CMK (cell line): ENCODE measurements at regions not wholly inside any gene's neighbourhood (a gene's known extent, or its start where the extent isn't known, plus 50 kb on each side); places are given as distances from the start of the nearest gene placed in this dataset.
A peak's percentile ranks its signal among the peaks of the same experiment; 100 is the strongest.

Experiments
- DNase-seq: peaks from one replicate; pipeline ENCODE4 v3.0.0-alpha.2; 2010; ENCODE audit warnings: low read depth

GRCh38 chr3:135867911-135868310 is 97.6 kb upstream of the PPP2R3A start:
- DNase-seq = no peak

DNA sequence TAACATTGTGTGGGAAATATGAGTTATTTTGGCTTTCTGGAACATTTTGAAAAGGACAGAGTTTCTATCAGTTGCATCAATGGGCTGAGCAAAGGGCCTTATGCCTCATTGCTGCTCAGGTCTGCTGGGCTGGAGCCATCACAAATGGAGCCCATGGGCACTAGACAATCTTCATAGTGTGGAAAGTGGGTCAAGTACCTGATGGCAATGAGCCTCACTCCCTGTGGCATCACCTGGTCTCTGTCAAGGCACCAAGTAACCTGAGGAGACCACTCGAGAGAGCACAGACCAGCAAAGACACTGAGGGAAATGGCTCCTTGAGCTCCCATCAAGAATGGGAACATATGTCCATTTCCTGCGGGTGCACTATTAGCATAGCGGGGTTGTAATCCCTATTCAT is 96.7 kb upstream of the PPP2R3A start:
- no peak for DNase-seq

DNA sequence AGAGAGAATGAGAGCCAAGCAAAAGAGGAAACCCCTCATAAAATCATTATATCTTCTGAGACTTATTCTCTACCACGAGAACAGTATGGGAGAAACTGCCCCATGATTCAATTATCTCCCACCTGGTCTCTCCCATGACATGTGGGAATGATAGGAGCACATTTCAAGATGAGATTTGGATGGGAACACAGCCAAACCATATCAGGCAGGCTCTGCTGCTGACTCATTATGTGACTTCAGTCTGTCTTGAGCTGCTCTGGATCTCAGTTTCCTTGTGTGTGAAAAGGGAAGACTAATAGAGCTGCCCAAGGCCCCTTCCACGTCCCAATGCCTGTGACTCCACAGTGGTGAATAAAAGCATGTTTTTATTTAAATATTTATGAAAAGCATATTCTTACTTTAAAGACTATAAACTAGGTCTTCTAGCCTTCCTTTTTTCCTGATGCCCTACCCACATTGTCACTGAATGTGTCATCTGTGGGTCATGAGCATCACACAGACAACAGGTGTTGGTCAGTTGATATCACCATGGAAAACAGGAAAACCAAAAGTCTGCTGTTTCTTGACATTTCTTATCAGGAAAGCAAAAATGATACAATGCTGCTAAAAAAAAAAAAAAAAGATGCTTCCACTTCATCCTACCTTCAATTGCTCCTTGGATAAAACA is 96.0 kb upstream of the PPP2R3A start:
- DNase-seq = no peak

DNA sequence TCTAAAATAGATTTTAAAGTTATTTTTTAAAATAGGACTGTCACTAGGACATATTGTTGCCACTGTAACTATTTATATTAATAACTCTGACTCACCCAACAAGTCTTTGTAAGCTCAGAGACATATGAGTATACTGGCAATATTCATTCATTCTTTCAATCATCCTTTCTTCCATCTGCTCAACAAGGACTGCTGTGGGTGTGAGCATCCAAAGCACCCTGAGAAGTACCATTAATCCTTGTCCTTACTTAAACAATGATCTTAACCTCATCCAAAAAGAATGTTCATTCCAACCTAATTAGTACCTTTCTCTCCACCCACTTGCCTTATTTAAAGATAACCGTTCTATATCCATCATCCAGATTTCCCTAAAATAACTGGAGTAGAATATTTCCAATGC is 94.2 kb upstream of the PPP2R3A start:
- DNase-seq = no peak

DNA sequence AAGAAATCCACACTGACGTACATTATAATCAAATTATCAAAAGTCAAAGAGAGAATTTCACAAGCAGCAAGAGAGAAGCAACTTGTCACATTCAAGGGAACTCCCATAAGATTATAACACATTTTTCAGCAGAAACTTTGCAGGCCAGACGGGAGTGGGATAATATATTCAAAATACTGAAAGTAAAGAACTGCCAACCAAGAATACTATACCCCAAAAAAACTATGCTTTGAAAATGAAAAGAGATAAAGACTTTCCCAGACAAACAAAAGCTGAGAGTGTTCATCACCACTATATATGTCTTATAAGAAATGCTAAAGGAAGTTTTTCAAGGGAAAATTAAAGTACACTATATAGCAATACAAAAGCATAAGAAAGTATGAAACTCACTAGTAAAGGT is 91.5 kb upstream of the PPP2R3A start:
- DNase-seq = no peak

DNA sequence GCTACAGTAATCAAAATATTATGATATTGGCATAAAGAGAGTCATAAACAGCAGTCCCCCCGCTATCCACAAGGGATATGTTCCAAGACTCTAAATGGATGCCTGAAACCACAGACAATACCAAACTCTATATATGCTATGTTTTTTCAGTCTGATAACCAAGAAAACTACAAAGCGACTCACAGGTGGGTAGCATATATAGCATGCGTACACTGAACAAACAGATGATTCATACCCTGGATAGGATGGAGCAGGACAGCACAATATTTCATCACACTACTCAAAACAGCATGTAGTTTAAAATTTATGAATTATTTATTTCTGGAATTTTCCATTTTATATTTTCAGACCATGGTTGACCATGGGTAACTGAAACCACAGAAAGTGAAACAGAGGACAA is 87.0 kb upstream of the PPP2R3A start:
- no peak for DNase-seq

DNA sequence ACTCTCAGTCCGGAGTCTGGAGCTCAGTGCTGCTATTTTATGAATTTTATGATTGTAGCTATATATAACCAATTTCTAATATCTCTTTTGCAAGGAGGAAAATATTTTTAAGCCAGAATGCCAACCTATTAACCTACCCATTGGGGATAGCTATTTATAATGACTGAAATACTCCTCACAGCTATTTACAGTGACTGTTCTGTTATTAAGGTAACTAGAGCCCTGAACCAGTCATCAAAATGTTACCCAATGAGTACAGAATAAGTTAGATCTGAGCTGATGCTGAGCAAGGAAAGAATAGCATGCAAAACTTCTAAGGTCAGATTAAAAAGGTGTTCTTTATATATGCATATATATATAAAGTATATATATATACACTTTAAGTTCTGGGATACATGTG is 79.6 kb upstream of the PPP2R3A start:
- DNase-seq = no peak

DNA sequence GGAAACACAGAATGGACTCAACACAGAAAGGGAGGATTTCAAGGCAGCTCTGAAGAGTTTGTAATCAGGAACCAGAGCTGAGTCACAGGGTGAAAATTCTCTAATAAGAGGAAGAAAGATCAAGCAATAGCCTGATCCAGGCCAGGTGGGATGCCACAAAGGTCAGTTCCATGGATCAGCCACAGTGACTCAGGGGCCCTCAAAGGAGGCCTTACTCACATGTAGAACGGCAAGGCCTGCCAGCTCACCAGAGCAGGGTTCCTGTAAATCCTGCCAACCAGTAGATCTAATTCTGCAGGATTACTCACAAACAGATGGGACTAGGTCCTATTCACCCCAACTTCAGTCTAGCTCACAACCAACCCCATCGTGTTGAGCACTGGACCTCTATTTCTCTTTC is 78.3 kb upstream of the PPP2R3A start:
- DNase-seq = no peak

DNA sequence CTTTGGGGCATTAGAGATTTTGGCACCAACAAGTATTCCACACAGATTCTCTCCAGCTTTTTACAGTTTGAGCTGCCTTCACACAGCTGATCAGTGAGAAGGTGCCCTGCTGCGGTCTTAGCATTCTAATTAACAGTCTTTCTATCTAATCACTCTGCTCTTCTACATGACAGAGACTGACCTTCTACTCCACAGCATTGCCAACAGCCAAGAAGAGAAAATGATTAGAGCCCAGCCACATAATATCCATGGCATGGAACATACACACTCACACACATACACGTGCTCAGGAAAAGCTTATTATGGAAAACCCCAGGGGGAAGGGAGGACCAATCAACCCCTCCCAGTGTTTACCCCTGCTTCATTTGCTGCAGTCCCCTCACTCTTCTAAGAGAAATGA is 76.1 kb upstream of the PPP2R3A start:
- no peak for DNase-seq

DNA sequence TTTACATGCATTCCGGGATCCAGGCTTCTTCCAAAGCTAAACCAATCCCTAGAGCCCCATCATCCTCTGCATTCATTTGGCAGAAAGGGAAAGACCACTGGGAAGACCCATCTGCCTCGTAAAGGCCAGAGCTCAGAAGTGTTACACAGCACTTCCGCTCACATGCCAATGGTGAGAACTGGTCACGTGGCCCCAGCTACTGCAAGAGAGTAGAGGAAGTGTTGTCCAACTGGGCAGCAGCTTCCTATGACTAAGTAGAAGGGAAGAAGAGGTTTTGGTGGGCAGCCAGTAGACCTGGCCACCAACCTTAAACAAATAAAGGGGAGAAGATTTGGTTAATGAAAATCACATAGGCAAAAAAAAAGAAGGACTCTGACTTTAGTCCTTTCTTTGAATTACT is 74.4 kb upstream of the PPP2R3A start:
- no peak for DNase-seq

DNA sequence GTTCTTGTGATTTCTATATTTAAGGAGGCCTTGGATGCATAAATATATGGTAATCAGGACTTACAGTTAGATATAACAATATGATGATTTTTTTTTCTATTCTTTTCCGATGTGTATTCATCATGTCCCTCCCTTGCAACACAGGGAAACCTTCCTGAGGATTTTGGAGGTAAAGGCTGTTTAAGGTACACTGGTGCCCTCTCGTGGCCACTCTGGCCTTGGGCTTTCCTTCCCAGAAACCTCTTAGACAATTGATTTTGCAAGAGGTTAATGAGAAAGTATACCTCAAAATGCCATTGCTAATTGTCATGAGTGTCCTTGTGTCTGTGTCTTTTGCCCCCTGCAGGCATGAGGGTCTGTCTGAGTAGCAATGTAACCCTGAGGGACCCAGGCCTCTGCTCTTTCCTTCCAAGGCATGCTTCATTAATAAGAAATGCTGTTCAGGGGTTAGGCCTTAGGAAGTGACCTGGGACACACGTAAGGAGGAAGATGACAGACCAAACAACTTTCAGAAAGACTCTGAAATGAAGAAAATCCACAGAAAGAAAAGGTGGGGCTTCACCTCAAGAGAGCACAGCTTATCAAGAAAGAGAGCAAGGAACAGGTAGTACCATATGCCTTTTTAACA is 70.3 kb upstream of the PPP2R3A start:
- DNase-seq = peak; percentile 2

DNA sequence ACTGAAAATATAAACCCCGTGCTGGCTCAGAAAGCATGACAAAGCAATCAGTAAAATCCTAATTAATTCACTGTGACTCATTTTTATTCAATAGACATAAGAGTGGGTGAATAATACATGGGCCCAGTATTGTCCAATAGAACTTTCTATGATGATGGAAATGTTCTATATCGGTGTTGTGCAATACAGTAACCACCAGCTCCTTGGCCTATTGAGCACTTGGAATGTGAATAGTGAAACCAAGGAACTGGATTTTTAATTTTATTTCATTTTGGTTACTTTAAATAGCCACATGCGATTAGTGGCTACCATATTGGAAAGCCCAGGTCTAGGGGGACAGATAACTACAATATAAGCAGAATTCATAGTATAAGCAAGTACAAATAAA is 69.8 kb upstream of the PPP2R3A start:
- DNase-seq = no peak

DNA sequence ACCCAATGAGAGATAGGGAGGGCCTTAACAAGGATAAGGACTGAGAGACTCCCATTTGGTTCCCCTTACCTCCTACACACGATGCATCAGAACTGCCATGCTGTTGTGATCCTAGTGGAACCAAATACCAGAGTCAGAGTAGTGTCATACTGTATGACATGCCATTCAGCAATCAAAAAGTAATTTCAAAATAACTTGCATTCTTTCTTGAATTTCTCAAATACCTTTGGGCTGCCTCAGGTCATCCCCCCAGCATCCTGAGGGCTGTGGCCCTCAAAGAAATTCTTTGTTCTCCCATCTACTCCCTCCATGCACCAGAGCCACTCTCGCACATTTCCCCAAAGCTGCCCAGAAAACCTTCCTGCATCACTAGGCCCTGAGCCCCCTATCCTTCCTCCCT is 68.9 kb upstream of the PPP2R3A start:
- DNase-seq = no peak

- DNase-seq = no peak
Observed at GRCh38 chr3:135897715-135898114, 67.8 kb upstream of the PPP2R3A start.

- DNase-seq = no peak
Observed at GRCh38 chr3:135898774-135899173, 66.8 kb upstream of the PPP2R3A start.

DNA sequence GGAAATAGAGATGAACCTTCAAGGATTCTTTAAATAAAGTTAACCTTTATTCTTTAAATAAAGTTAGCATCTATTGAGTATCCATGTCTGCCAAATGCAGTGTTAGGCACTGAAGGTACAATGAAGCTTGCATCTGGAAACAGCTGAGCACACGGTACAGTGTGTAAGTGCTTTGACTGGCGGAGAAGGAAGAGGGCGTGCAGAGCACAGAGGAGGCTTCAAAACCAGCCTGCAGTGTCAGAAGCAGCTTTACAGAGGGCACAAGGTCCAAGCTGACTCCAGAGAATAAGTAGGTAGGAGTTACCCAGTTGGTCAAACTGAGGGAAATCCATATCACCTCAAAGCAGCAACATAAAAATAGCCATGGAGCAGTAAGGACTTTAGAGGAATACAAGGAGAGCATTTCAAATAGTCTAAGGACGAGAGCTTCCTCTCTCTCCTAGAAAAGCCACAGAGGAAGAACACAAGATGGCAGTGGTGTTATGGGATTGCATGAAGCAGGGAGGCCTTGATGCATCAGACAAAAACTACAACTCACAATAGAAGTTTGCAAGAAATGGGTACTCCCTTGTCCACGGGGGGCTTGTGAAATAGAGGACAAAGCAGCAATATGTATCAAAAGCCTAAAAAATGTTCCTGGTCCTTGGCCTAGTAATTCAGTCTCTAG is 60.3 kb upstream of the PPP2R3A start:
- no peak for DNase-seq

- no peak for DNase-seq
Observed at GRCh38 chr3:135907422-135908165, 57.9 kb upstream of the PPP2R3A start.

GRCh38 chr3:135908225-135908624 is 57.3 kb upstream of the PPP2R3A start:
- no peak for DNase-seq

- DNase-seq = no peak
Observed at GRCh38 chr3:135908737-135909136, 56.8 kb upstream of the PPP2R3A start.

- no peak for DNase-seq
Observed at GRCh38 chr3:135911110-135911509, 54.4 kb upstream of the PPP2R3A start.

DNA sequence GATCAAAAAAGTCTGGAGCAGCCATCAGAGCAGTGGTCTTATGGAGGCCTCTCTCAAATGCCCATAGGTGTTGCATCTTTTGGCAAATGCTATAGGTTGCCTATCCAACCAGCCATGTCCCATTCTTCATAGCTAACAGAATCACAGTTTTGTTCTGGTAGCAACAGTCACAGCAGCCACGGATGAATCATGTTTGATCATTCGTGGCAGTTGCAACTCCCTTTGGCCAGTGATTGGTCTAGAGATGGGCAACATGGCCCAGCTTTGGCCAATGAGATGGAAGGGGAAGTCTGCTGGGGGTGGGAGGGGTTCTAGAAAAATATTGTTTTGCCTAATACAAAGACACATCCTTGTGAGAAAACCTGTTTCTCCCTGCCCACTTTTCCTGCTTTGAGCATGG is 50.3 kb upstream of the PPP2R3A start:
- no peak for DNase-seq
